Esophagus squamous epithelium (tissue), 4 donors: ENCODE measurements at regions not wholly inside any gene's neighbourhood (a gene's known extent, or its start where the extent isn't known, plus 50 kb on each side); places are given as distances from the start of the nearest gene placed in this dataset.

Source experiments
- CTCF ChIP-seq, 6 experiments: fragments of 450-650 bp in 4 of 6; fragments of 200-600 bp in 2 of 6; sonication (generic) in 2 of 6; IDR thresholded peaks; one replicate each; pipeline ENCODE4 v1.5.1; 2016 to 2019; ENCODE audit warnings: antibody characterized with exemption in 6 of 6, mild to moderate bottlenecking in 4 of 6, moderate library complexity in 4 of 6
- POLR2A ChIP-seq, 4 donors: fragments of 450-650 bp; IDR thresholded peaks; one replicate each; pipeline ENCODE4 v1.6.1; 2017; ENCODE audit warnings: antibody characterized with exemption in 4 of 4, mild to moderate bottlenecking in 4 of 4, moderate library complexity in 3 of 4

GRCh38 chr11:130787092-130787616 is 129.1 kb downstream of the SNX19 start:
- TF ChIP-seq CTCF (IDR thresholded peaks at IDR 0.05) (no peak), POLR2A (IDR thresholded peaks at IDR 0.05) (no peak)
